ENCODE measurements at regions not wholly inside any gene's neighbourhood (a gene's known extent, or its start where the extent isn't known, plus 50 kb on each side); places are given as distances from the start of the nearest gene placed in this dataset.

DNA sequence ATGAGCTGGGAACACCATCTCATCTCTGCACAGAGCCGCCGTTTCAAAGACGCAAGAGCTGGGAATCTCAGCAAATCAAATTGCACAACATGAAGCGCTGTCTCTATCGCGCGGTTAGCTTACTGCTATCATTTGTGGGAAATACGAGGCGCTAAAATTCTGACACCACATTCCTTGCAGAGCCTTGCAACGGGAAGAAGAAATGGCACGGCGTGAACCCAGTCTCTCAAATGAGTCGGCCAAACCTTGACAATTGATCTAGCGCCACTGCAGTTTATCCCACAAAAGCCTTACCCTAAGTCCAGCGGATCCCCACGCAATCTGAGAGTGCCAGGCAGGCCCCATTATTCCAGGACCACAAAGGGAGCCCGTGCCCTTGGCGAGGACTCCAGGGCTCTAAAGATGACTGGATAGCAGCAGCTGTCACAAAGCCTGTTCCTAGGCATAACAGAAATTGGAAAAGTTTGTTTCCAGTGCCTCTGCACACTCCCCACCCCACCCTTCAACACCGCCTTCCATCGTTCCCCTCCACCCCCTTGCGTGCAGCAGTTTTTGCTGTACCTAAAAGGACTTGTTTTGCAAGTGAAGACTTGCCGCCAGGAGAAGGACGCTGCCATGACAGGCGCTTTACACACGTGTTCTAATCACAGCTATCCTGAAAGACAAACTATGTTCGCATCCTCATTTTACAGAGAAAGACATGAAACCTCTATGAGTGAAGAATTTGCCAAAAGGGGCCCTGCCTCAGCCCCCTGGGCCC, 252.4 kb downstream of the EIPR1 start:
- TF ChIP-seq, protein P1, sequence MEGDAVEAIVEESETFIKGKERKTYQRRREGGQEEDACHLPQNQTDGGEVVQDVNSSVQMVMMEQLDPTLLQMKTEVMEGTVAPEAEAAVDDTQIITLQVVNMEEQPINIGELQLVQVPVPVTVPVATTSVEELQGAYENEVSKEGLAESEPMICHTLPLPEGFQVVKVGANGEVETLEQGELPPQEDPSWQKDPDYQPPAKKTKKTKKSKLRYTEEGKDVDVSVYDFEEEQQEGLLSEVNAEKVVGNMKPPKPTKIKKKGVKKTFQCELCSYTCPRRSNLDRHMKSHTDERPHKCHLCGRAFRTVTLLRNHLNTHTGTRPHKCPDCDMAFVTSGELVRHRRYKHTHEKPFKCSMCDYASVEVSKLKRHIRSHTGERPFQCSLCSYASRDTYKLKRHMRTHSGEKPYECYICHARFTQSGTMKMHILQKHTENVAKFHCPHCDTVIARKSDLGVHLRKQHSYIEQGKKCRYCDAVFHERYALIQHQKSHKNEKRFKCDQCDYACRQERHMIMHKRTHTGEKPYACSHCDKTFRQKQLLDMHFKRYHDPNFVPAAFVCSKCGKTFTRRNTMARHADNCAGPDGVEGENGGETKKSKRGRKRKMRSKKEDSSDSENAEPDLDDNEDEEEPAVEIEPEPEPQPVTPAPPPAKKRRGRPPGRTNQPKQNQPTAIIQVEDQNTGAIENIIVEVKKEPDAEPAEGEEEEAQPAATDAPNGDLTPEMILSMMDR (IDR thresholded peaks at IDR 0.05; ENCODE audit: low read depth, low read length, missing input control): no peak
- TF ChIP-seq EGR1 (IDR thresholded peaks at IDR 0.05; ENCODE audit: low read depth in 2 of 2): no peak
- TF ChIP-seq TAF1 (conservative IDR thresholded peaks at IDR 0.05): no peak
- no peak for TF ChIP-seq SP1 (IDR thresholded peaks at IDR 0.05)
- TF ChIP-seq RAD21 (IDR thresholded peaks at IDR 0.05): no peak
- TF ChIP-seq, protein P2, sequence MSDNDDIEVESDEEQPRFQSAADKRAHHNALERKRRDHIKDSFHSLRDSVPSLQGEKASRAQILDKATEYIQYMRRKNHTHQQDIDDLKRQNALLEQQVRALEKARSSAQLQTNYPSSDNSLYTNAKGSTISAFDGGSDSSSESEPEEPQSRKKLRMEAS (IDR thresholded peaks at IDR 0.05): no peak

Measured in liver (tissue), 3 donors.